GM12878 (cell line): ENCODE measurements at regions not wholly inside any gene's neighbourhood (a gene's known extent, or its start where the extent isn't known, plus 50 kb on each side); places are given as distances from the start of the nearest gene placed in this dataset.

Source experiments
- FOXM1 ChIP-seq: IDR thresholded peaks from 2 replicates; pipeline ENCODE4 v1.6.1; 2012; ENCODE audit warnings: low read depth, mild to moderate bottlenecking, inconsistent platforms, low read length, moderate library complexity
- HDGF ChIP-seq: fragments of 450-650 bp; IDR thresholded peaks from 2 replicates; pipeline ENCODE4 v1.6.1; 2016; ENCODE audit warnings: antibody characterized with exemption
- KDM1A ChIP-seq: fragments of 200-600 bp; sonication (generic); IDR thresholded peaks from 2 replicates; pipeline ENCODE4 v1.6.1; 2016; ENCODE audit warnings: borderline replicate concordance
- MTA2 ChIP-seq: fragments of 450-650 bp; IDR thresholded peaks from 2 replicates; pipeline ENCODE4 v1.6.1; 2016; ENCODE audit warnings: low read depth, mild to moderate bottlenecking, moderate library complexity
- PAX5 ChIP-seq: IDR thresholded peaks from 2 replicates; pipeline ENCODE4 v1.6.1; 2011; ENCODE audit warnings: low read depth, low read length, borderline replicate concordance
- POLR2AphosphoS2 ChIP-seq: IDR thresholded peaks from 2 replicates; pipeline ENCODE4 v1.6.1; 2011; ENCODE audit warnings: low read depth, mild to moderate bottlenecking, low read length, improper control_type of control experiment, moderate library complexity
- RUNX3 ChIP-seq: IDR thresholded peaks from 2 replicates; pipeline ENCODE4 v1.6.1; 2012; ENCODE audit warnings: low read length, inconsistent platforms
- SMARCA5 ChIP-seq: fragments of 450-650 bp; IDR thresholded peaks from 2 replicates; pipeline ENCODE4 v1.6.1; 2017; ENCODE audit warnings: mild to moderate bottlenecking
- TARDBP ChIP-seq: IDR thresholded peaks from 2 replicates; pipeline ENCODE4 v1.6.1; 2016; ENCODE audit warnings: borderline replicate concordance
- TBL1XR1 ChIP-seq: IDR thresholded peaks from 2 replicates; pipeline ENCODE4 v1.6.1; 2012; ENCODE audit warnings: low read depth, low read length, improper control_type of control experiment
- USF1 ChIP-seq: IDR thresholded peaks from 2 replicates; pipeline ENCODE4 v1.6.1; 2011; ENCODE audit warnings: borderline replicate concordance, low read depth, mild to moderate bottlenecking, moderate library complexity, mixed read lengths, low read length; ENCODE audit not compliant: insufficient read depth; ENCODE audit errors: extremely low read length
- ZNF687 ChIP-seq: fragments of 450-650 bp; IDR thresholded peaks from 2 replicates; pipeline ENCODE4 v1.6.1; 2017; ENCODE audit warnings: mild to moderate bottlenecking, moderate library complexity

GRCh38 chr12:20205854-20206253 is 162.5 kb upstream of the PDE3A start (continued):
- TF ChIP-seq ZNF687 (no peak), MTA2 (no peak), POLR2AphosphoS2 (no peak), SMARCA5 (no peak), PAX5 (no peak), HDGF (no peak), FOXM1 (no peak), KDM1A (no peak), RUNX3 (no peak), TARDBP (no peak), TBL1XR1 (no peak), USF1 (no peak)
- TF ChIP-seq, all 136 proteins: peak for 0
